ENCODE measurements at regions not wholly inside any gene's neighbourhood (a gene's known extent, or its start where the extent isn't known, plus 50 kb on each side); places are given as distances from the start of the nearest gene placed in this dataset.

GRCh38 chr14:86420131-86420530, 890.2 kb downstream of the FLRT2 start:
- Histone ChIP-seq H3K79me2 (replicated peaks; ENCODE audit: insufficient read depth, low read length) (no peaks in the 10 kb centered on the region), H3K4me3 (ENCODE audit: low read length) (no peak overlapping the region), H3K27ac (ENCODE audit: low read length) (no peak overlapping the region), H3K27me3 (ENCODE audit: insufficient read depth, low read depth, low read length) (no peaks in the 10 kb centered on the region), H3K9me2 (ENCODE audit: insufficient read depth, low read length) (no peaks in the 10 kb centered on the region), H4K20me1 (ENCODE audit: insufficient read depth) (no peaks in the 10 kb centered on the region), H3F3A (ENCODE audit: insufficient read depth, low read length, poor library complexity, severe bottlenecking) (no peaks in the 10 kb centered on the region), H2AFZ (ENCODE audit: low read depth, low read length) (no peak overlapping the region), H3K36me3 (ENCODE audit: insufficient read depth, low read length) (no peaks in the 10 kb centered on the region), H3K4me2 (ENCODE audit: low read length) (no peak overlapping the region), H3K9me3 (ENCODE audit: low read length) (no peaks in the 10 kb centered on the region), H3K9ac (ENCODE audit: low read length) (no peak overlapping the region)
- TF ChIP-seq RAD21 (conservative IDR thresholded peaks at IDR 0.05) (no peak), EZH2 (IDR thresholded peaks at IDR 0.05; ENCODE audit: borderline replicate concordance, insufficient read depth, low read length, poor library complexity, severe bottlenecking) (no peak), TAF1 (IDR thresholded peaks at IDR 0.05; ENCODE audit: low read depth) (no peak), SMC3 (conservative IDR thresholded peaks at IDR 0.05; ENCODE audit: poor library complexity) (no peak), POLR2AphosphoS5 (IDR thresholded peaks at IDR 0.05) (no peak)
- TF ChIP-seq, protein P1, sequence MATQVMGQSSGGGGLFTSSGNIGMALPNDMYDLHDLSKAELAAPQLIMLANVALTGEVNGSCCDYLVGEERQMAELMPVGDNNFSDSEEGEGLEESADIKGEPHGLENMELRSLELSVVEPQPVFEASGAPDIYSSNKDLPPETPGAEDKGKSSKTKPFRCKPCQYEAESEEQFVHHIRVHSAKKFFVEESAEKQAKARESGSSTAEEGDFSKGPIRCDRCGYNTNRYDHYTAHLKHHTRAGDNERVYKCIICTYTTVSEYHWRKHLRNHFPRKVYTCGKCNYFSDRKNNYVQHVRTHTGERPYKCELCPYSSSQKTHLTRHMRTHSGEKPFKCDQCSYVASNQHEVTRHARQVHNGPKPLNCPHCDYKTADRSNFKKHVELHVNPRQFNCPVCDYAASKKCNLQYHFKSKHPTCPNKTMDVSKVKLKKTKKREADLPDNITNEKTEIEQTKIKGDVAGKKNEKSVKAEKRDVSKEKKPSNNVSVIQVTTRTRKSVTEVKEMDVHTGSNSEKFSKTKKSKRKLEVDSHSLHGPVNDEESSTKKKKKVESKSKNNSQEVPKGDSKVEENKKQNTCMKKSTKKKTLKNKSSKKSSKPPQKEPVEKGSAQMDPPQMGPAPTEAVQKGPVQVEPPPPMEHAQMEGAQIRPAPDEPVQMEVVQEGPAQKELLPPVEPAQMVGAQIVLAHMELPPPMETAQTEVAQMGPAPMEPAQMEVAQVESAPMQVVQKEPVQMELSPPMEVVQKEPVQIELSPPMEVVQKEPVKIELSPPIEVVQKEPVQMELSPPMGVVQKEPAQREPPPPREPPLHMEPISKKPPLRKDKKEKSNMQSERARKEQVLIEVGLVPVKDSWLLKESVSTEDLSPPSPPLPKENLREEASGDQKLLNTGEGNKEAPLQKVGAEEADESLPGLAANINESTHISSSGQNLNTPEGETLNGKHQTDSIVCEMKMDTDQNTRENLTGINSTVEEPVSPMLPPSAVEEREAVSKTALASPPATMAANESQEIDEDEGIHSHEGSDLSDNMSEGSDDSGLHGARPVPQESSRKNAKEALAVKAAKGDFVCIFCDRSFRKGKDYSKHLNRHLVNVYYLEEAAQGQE (IDR thresholded peaks at IDR 0.05; ENCODE audit: borderline replicate concordance): no peak
- TF ChIP-seq, protein P2, sequence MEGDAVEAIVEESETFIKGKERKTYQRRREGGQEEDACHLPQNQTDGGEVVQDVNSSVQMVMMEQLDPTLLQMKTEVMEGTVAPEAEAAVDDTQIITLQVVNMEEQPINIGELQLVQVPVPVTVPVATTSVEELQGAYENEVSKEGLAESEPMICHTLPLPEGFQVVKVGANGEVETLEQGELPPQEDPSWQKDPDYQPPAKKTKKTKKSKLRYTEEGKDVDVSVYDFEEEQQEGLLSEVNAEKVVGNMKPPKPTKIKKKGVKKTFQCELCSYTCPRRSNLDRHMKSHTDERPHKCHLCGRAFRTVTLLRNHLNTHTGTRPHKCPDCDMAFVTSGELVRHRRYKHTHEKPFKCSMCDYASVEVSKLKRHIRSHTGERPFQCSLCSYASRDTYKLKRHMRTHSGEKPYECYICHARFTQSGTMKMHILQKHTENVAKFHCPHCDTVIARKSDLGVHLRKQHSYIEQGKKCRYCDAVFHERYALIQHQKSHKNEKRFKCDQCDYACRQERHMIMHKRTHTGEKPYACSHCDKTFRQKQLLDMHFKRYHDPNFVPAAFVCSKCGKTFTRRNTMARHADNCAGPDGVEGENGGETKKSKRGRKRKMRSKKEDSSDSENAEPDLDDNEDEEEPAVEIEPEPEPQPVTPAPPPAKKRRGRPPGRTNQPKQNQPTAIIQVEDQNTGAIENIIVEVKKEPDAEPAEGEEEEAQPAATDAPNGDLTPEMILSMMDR (IDR thresholded peaks at IDR 0.05; ENCODE audit: poor library complexity, severe bottlenecking): no peak

- Histone ChIP-seq H3K9me2 (ENCODE audit: insufficient read depth, low read length) (no peaks in the 10 kb centered on the region), H3F3A (ENCODE audit: insufficient read depth, low read length, poor library complexity, severe bottlenecking) (no peaks in the 10 kb centered on the region), H3K4me3 (ENCODE audit: low read length) (no peak overlapping the region), H3K27me3 (ENCODE audit: insufficient read depth, low read depth, low read length) (no peaks in the 10 kb centered on the region), H2AFZ (ENCODE audit: low read depth, low read length) (no peak overlapping the region), H3K4me2 (ENCODE audit: low read length) (no peak overlapping the region), H4K20me1 (ENCODE audit: insufficient read depth) (no peaks in the 10 kb centered on the region), H3K79me2 (replicated peaks; ENCODE audit: insufficient read depth, low read length) (no peaks in the 10 kb centered on the region), H3K9me3 (ENCODE audit: low read length) (no peaks in the 10 kb centered on the region), H3K36me3 (ENCODE audit: insufficient read depth, low read length) (no peaks in the 10 kb centered on the region), H3K27ac (ENCODE audit: low read length) (no peak overlapping the region), H3K9ac (ENCODE audit: low read length) (no peak overlapping the region)
- TF ChIP-seq MXI1 (conservative IDR thresholded peaks at IDR 0.05; ENCODE audit: poor library complexity, severe bottlenecking): no peak
Measured at GRCh38 chr14:86414146-86414545, 884.2 kb downstream of the FLRT2 start.

GRCh38 chr14:86404989-86405649, 875.2 kb downstream of the FLRT2 start:
- Histone ChIP-seq H3K27ac (ENCODE audit: low read length) (no peak overlapping the region), H3K27me3 (ENCODE audit: insufficient read depth, low read depth, low read length) (no peaks in the 10 kb centered on the region)

More at GRCh38 chr14:86404989-86405649, 875.2 kb downstream of the FLRT2 start:
- Histone ChIP-seq H3F3A (ENCODE audit: insufficient read depth, low read length, poor library complexity, severe bottlenecking) (no peaks in the 10 kb centered on the region), H3K36me3 (ENCODE audit: insufficient read depth, low read length) (no peaks in the 10 kb centered on the region), H3K4me2 (ENCODE audit: low read length) (no peak overlapping the region), H3K9me2 (ENCODE audit: insufficient read depth, low read length) (no peaks in the 10 kb centered on the region), H4K20me1 (ENCODE audit: insufficient read depth) (no peaks in the 10 kb centered on the region), H3K79me2 (replicated peaks; ENCODE audit: insufficient read depth, low read length) (no peaks in the 10 kb centered on the region), H3K4me3 (ENCODE audit: low read length) (no peak overlapping the region), H3K9ac (ENCODE audit: low read length) (no peak overlapping the region), H2AFZ (ENCODE audit: low read depth, low read length) (no peak overlapping the region), H3K9me3 (ENCODE audit: low read length) (no peaks in the 10 kb centered on the region)
- TF ChIP-seq TAF1 (IDR thresholded peaks at IDR 0.05; ENCODE audit: low read depth) (no peak), POLR2AphosphoS5 (IDR thresholded peaks at IDR 0.05) (no peak), RAD21 (conservative IDR thresholded peaks at IDR 0.05) (no peak), MXI1 (conservative IDR thresholded peaks at IDR 0.05; ENCODE audit: poor library complexity, severe bottlenecking) (no peak), EZH2 (IDR thresholded peaks at IDR 0.05; ENCODE audit: borderline replicate concordance, insufficient read depth, low read length, poor library complexity, severe bottlenecking) (no peak), SMC3 (conservative IDR thresholded peaks at IDR 0.05; ENCODE audit: poor library complexity) (no peak), EP300 (conservative IDR thresholded peaks at IDR 0.05; ENCODE audit: poor library complexity, severe bottlenecking) (no peak)
- TF ChIP-seq, protein P1 (IDR thresholded peaks at IDR 0.05; ENCODE audit: borderline replicate concordance): no peak
- TF ChIP-seq, protein P2 (IDR thresholded peaks at IDR 0.05; ENCODE audit: poor library complexity, severe bottlenecking): no peak
